Esophagus muscularis mucosa (tissue), 3 donors: ENCODE measurements at regions not wholly inside any gene's neighbourhood (a gene's known extent, or its start where the extent isn't known, plus 50 kb on each side); places are given as distances from the start of the nearest gene placed in this dataset.

Experiments used
- EP300 ChIP-seq: sonication (generic); formaldehyde crosslinking; IDR thresholded peaks from one replicate; pipeline ENCODE4 v1.6.1; 2017; ENCODE audit warnings: antibody characterized with exemption
- TF ChIP-seq, protein P1 (sequence below), 3 experiments: fragments of 200-600 bp in 2 of 3; fragments of 450-650 bp in 1 of 3; sonication (generic) in 2 of 3; IDR thresholded peaks; one replicate each; pipeline ENCODE4 v1.5.1; 2017 to 2019; ENCODE audit warnings: antibody characterized with exemption in 3 of 3, mild to moderate bottlenecking in 2 of 3, moderate library complexity in 1 of 3

- no peak for TF ChIP-seq EP300
- TF ChIP-seq, protein P1, sequence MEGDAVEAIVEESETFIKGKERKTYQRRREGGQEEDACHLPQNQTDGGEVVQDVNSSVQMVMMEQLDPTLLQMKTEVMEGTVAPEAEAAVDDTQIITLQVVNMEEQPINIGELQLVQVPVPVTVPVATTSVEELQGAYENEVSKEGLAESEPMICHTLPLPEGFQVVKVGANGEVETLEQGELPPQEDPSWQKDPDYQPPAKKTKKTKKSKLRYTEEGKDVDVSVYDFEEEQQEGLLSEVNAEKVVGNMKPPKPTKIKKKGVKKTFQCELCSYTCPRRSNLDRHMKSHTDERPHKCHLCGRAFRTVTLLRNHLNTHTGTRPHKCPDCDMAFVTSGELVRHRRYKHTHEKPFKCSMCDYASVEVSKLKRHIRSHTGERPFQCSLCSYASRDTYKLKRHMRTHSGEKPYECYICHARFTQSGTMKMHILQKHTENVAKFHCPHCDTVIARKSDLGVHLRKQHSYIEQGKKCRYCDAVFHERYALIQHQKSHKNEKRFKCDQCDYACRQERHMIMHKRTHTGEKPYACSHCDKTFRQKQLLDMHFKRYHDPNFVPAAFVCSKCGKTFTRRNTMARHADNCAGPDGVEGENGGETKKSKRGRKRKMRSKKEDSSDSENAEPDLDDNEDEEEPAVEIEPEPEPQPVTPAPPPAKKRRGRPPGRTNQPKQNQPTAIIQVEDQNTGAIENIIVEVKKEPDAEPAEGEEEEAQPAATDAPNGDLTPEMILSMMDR (IDR thresholded peaks at IDR 0.05), result no peak
These were observed 55.3 kb upstream of the PRSS3 start for GRCh38 chr9:33740075-33740474.
